ENCODE measurements at regions not wholly inside any gene's neighbourhood (a gene's known extent, or its start where the extent isn't known, plus 50 kb on each side); places are given as distances from the start of the nearest gene placed in this dataset.

DNA sequence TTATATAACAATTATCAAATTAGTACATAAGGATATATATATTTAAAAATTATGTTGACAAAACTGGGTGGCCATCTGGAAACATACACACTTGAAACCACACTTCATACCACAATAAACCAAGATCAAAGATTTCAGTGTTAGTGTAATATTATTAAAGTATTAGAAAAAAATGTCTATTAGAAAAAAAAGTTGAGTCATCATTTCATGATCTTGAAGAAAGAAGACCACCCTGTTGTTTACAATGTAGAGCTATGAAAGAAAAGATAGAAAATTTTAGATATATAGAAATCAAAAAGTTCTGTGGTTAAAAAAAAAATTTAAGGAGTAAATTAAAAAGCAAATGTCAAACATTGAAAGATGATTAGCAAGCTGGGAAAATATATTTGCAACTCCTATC lies 224.5 kb upstream of the CDH20 start:
- TF ChIP-seq, protein P1, sequence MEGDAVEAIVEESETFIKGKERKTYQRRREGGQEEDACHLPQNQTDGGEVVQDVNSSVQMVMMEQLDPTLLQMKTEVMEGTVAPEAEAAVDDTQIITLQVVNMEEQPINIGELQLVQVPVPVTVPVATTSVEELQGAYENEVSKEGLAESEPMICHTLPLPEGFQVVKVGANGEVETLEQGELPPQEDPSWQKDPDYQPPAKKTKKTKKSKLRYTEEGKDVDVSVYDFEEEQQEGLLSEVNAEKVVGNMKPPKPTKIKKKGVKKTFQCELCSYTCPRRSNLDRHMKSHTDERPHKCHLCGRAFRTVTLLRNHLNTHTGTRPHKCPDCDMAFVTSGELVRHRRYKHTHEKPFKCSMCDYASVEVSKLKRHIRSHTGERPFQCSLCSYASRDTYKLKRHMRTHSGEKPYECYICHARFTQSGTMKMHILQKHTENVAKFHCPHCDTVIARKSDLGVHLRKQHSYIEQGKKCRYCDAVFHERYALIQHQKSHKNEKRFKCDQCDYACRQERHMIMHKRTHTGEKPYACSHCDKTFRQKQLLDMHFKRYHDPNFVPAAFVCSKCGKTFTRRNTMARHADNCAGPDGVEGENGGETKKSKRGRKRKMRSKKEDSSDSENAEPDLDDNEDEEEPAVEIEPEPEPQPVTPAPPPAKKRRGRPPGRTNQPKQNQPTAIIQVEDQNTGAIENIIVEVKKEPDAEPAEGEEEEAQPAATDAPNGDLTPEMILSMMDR (conservative IDR thresholded peaks at IDR 0.05; ENCODE audit: low read depth, low read length): no peak
- no peak for TF ChIP-seq EZH2 (IDR thresholded peaks at IDR 0.05; ENCODE audit: borderline replicate concordance, low read depth, low read length, poor library complexity, severe bottlenecking)

Data from A673 (cell line).